SK-N-MC (cell line): ENCODE measurements at regions not wholly inside any gene's neighbourhood (a gene's known extent, or its start where the extent isn't known, plus 50 kb on each side); places are given as distances from the start of the nearest gene placed in this dataset.

Experiments
- DNase-seq: peaks from one replicate; pipeline ENCODE4 v3.0.0-alpha.2; 2011; ENCODE audit warnings: low read depth, low spot score
- H3K27ac ChIP-seq: fragments of 200-600 bp; sonication (generic); 2 replicates; pipeline ENCODE4 v1.5.1; 2016; ENCODE audit warnings: mixed run types
- H3K36me3 ChIP-seq: fragments of 200-600 bp; sonication (generic); 2 replicates; pipeline ENCODE4 v1.6.1; 2017; ENCODE audit warnings: antibody characterized with exemption, low read length, mixed read lengths; ENCODE audit not compliant: insufficient read depth
- H3K4me3 ChIP-seq: fragments of 200-600 bp; sonication (generic); 2 replicates; pipeline ENCODE4 v1.5.1; 2016
- H3K9ac ChIP-seq: fragments of 200-600 bp; sonication (generic); 2 replicates; pipeline ENCODE4 v1.8.0; 2017; ENCODE audit warnings: mixed run types, mixed read lengths; ENCODE audit not compliant: insufficient read length
- H3K9me3 ChIP-seq: fragments of 200-600 bp; sonication (generic); 2 replicates; pipeline ENCODE4 v1.6.1; 2017; ENCODE audit warnings: low read depth, mild to moderate bottlenecking, antibody characterized with exemption, low read length, moderate library complexity, mixed read lengths
- EZH2 ChIP-seq: fragments of 200-600 bp; sonication (generic); IDR thresholded peaks from one replicate; pipeline ENCODE4 v1.6.1; 2017; ENCODE audit warnings: antibody characterized with exemption
- FOXP2 ChIP-seq: optimal IDR thresholded peaks from 2 replicates; pipeline ENCODE3; 2011; ENCODE audit warnings: mild to moderate bottlenecking, moderate library complexity; ENCODE audit not compliant: insufficient read depth; ENCODE audit errors: extremely low read length, control extremely low read depth
- POLR2AphosphoS5 ChIP-seq: IDR thresholded peaks from 2 replicates; pipeline ENCODE4 v1.6.1; 2012; ENCODE audit warnings: mild to moderate bottlenecking, low read depth, low read length, borderline replicate concordance

GRCh38 chr4:114286262-114286810, 306.9 kb upstream of the ARSJ start:
- no peaks in the 10 kb centered on the region for H3K9me3 ChIP-seq
- no peak for DNase-seq
- H3K9ac ChIP-seq: no peak overlapping the region
- 0 out of 2 replicates have a peak, but pooled peaks cover 4% of the 10 kb centered on the region for H3K36me3 ChIP-seq
- no peak for TF ChIP-seq EZH2
- no peak for TF ChIP-seq FOXP2
- TF ChIP-seq POLR2AphosphoS5: no peak
- H3K4me3 ChIP-seq: no peak overlapping the region
- H3K27ac ChIP-seq: no peak overlapping the region

- DNase-seq: no peak
- Histone ChIP-seq H3K9me3 (no peaks in the 10 kb centered on the region), H3K27ac (no peak overlapping the region), H3K36me3 (0 out of 2 replicates have a peak, but pooled peaks cover 4% of the 10 kb centered on the region), H3K4me3 (no peak overlapping the region), H3K9ac (no peak overlapping the region)
- TF ChIP-seq POLR2AphosphoS5: no peak
- TF ChIP-seq EZH2: no peak
- no peak for TF ChIP-seq FOXP2
Measured at GRCh38 chr4:114287079-114287696, 307.7 kb upstream of the ARSJ start.

GRCh38 chr4:114296126-114296525, 302.5 kb upstream of the UGT8 start:
- Histone ChIP-seq H3K27ac (no peak overlapping the region), H3K4me3 (no peak overlapping the region), H3K9ac (no peak overlapping the region), H3K9me3 (peaks cover 5% of the 10 kb centered on the region), H3K36me3 (peaks cover 13% of the 10 kb centered on the region)
- TF ChIP-seq POLR2AphosphoS5 (no peak), FOXP2 (no peak), EZH2 (no peak)
- DNase-seq: no peak

GRCh38 chr4:114302472-114302871, 296.1 kb upstream of the UGT8 start:
- Histone ChIP-seq H3K36me3 (peaks cover 13% of the 10 kb centered on the region), H3K9ac (no peak overlapping the region), H3K27ac (no peak overlapping the region), H3K4me3 (no peak overlapping the region), H3K9me3 (peaks cover 5% of the 10 kb centered on the region)
- DNase-seq: no peak
- no peak for TF ChIP-seq POLR2AphosphoS5
- TF ChIP-seq FOXP2: no peak
- no peak for TF ChIP-seq EZH2

- TF ChIP-seq POLR2AphosphoS5: no peak
- no peak for TF ChIP-seq EZH2
- no peak for TF ChIP-seq FOXP2
- DNase-seq: no peak
- peaks cover 13% of the 10 kb centered on the region for H3K36me3 ChIP-seq
- H3K9me3 ChIP-seq: peaks cover 5% of the 10 kb centered on the region; the same call in 1 of the 2 replicates
- no peak overlapping the region for H3K4me3 ChIP-seq
- H3K9ac ChIP-seq: no peak overlapping the region
- no peak overlapping the region for H3K27ac ChIP-seq
Measured at GRCh38 chr4:114304046-114304445, 294.6 kb upstream of the UGT8 start.

GRCh38 chr4:114304567-114304966, 294.0 kb upstream of the UGT8 start:
- no peak overlapping the region for H3K9ac ChIP-seq
- no peak for DNase-seq
- H3K36me3 ChIP-seq: peaks cover 13% of the 10 kb centered on the region
- H3K4me3 ChIP-seq: no peak overlapping the region
- no peak for TF ChIP-seq EZH2
- TF ChIP-seq FOXP2: no peak
- no peak for TF ChIP-seq POLR2AphosphoS5
- H3K9me3 ChIP-seq: peaks cover 5% of the 10 kb centered on the region; the same call in 1 of the 2 replicates
- H3K27ac ChIP-seq: no peak overlapping the region

GRCh38 chr4:114306946-114307345, 291.7 kb upstream of the UGT8 start:
- DNase-seq: no peak
- H3K27ac ChIP-seq: no peak overlapping the region
- H3K9me3 ChIP-seq: no peaks in the 10 kb centered on the region

GRCh38 chr4:114310296-114310925, 288.2 kb upstream of the UGT8 start:
- no peak overlapping the region for H3K4me3 ChIP-seq
- no peak for TF ChIP-seq POLR2AphosphoS5
- TF ChIP-seq EZH2: no peak
- no peak for TF ChIP-seq FOXP2
- H3K36me3 ChIP-seq: no peaks in the 10 kb centered on the region
- DNase-seq: no peak
- no peak overlapping the region for H3K27ac ChIP-seq
- no peaks in the 10 kb centered on the region for H3K9me3 ChIP-seq
- H3K9ac ChIP-seq: no peak overlapping the region

More at GRCh38 chr4:114306946-114307345, 291.7 kb upstream of the UGT8 start:
- Histone ChIP-seq H3K4me3 (no peak overlapping the region), H3K9ac (no peak overlapping the region), H3K36me3 (no peaks in the 10 kb centered on the region)
- TF ChIP-seq FOXP2 (no peak), POLR2AphosphoS5 (no peak), EZH2 (no peak)
